ENCODE measurements at regions not wholly inside any gene's neighbourhood (a gene's known extent, or its start where the extent isn't known, plus 50 kb on each side); places are given as distances from the start of the nearest gene placed in this dataset.

DNA sequence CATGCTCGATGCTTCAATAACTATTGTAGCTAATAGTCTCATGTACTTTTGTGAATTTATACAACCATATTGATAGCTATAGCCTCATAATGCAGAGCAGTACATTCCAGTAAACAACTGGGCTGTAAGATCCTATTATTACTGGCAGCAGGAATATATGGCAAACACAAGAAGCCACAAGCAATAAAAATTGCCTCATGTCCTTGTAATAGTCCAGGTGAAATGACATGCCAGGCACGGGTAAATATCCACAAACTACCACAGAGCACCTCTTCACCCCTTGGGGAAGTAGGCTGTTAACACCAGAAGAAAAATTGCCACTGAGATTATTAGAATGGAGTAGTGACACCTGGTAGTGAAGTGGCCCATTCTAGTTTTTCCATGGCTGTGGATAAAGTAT is 158.3 kb downstream of the MTX2 start:
- TF ChIP-seq, protein P1, sequence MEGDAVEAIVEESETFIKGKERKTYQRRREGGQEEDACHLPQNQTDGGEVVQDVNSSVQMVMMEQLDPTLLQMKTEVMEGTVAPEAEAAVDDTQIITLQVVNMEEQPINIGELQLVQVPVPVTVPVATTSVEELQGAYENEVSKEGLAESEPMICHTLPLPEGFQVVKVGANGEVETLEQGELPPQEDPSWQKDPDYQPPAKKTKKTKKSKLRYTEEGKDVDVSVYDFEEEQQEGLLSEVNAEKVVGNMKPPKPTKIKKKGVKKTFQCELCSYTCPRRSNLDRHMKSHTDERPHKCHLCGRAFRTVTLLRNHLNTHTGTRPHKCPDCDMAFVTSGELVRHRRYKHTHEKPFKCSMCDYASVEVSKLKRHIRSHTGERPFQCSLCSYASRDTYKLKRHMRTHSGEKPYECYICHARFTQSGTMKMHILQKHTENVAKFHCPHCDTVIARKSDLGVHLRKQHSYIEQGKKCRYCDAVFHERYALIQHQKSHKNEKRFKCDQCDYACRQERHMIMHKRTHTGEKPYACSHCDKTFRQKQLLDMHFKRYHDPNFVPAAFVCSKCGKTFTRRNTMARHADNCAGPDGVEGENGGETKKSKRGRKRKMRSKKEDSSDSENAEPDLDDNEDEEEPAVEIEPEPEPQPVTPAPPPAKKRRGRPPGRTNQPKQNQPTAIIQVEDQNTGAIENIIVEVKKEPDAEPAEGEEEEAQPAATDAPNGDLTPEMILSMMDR (conservative IDR thresholded peaks at IDR 0.05; ENCODE audit: low read depth, low read length) = no peak
- TF ChIP-seq EZH2 (IDR thresholded peaks at IDR 0.05; ENCODE audit: borderline replicate concordance, low read depth, low read length, poor library complexity, severe bottlenecking) = no peak
